ENCODE measurements at regions not wholly inside any gene's neighbourhood (a gene's known extent, or its start where the extent isn't known, plus 50 kb on each side); places are given as distances from the start of the nearest gene placed in this dataset.

GRCh38 chr21:30957010-30957409 is 75.6 kb upstream of the KRTAP11-1 start:
- TF ChIP-seq FOXA1 (IDR thresholded peaks at IDR 0.05) = no peak
- TF ChIP-seq FOXA1 (CRISPR knock-in tag; IDR thresholded peaks at IDR 0.05) = no peak
- no peak for TF ChIP-seq HIVEP1 (CRISPR knock-in tag; IDR thresholded peaks at IDR 0.05)
- TF ChIP-seq HNRNPH1 (optimal IDR thresholded peaks at IDR 0.05; ENCODE audit: low read depth, low read length) = no peak

All from HepG2 (cell line).